Hepatic stellate cell (primary cell): ENCODE measurements at regions not wholly inside any gene's neighbourhood (a gene's known extent, or its start where the extent isn't known, plus 50 kb on each side); places are given as distances from the start of the nearest gene placed in this dataset.

ENCODE experiments used
- DNase-seq: peaks from one replicate; pipeline ENCODE4 v3.0.0; 2011; ENCODE audit warnings: low spot score

DNA sequence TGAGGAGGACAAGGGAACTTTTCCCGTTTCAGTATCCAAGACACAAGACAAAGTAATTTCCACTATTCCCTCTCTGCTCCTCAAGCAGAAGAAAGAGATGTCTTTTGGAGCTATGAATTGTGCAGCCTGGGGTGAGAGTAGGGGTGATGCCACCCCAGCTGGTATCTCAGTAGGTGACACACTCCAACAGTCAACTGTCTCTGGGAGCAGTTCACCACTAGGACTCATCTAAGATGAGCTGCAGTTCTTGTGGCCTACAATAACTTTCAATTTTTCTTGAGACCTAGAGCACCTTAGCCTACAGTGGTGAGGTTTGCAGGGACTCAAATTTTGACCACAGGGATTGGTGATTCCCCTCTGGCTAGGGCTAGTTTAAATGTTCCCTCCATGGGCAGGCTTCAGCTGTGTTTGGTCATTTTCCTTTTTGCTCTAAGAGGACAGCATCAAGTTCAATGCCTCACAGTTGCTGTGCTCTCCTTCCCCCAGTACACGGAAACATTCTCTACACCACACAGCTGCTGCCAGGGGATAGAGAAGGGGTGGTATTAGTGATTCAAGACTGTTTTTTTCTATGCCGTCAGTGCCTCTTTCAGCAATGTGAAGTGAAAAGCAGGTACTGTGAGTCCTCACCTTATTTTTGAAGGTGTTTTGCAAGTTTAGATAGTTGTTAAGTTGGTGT, 278.6 kb upstream of the RORB start:
- no peak for DNase-seq

DNA sequence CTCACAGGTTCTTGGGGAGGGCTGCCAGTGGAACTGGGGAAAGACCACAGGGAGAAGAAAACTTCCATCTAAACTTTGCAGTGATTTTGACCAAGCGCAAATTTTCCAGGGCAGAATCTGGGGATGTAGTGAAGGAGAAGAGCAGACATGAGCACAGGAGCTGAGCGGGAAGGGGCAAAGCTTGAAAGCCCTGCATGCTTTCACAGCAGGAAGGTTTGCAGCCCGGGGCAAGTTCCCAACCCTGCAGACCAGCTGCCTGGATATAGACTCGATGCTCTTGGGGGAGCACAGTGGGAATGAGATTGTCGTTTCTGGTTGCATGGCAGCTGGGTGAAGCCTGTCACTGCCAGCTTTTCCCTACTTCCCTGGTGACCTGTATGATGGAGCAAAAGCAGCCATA, 276.8 kb upstream of the RORB start:
- DNase-seq = no peak

DNA sequence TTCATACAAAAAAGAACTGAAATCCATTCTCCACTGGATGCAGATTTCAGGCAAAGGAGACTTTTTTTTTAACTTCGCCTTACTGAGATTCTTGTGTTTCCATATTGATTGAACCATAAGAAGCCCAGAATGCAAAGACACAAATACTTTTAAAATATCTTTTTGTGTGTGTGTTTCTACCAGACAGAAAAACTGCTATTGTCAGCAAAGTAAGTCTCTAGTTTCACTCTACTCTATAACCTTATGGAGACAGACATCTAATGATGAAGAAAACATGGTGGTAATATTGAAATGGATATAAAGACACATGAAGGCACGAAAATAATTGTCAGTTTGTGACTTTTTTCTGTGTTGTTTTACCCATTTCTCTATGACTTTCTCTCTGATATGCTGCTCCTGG, 260.3 kb upstream of the RORB start:
- DNase-seq = no peak

DNA sequence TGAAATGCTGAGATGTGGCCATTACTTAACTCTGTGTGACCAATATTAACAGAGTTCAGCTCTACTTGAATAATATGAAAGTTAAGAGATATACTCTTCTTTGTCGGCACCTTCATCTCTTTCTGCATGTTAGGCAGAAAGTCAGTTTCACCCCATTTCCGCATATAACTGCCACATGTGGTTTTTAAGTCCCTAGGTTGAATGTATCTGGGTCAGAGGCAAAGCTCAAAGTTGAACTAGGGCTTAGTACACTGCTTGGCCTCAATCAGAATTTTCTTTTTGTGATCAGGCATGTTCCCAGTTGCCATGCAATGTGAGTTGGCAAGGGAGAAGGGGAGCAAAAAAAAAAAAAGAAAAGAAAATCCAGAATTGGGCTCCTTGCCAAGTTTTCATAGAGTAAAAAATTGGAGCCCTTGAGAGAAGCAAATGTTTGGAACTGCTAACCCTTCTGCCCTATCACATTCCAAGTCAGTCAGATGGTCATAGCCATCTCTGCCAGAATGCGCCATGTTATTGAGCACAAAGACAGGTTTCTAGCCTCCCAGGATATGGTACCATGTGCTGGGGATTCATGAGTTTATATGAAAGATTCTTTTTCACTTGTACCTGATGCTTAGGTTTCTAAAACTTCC, 251.2 kb upstream of the RORB start:
- DNase-seq = no peak

DNA sequence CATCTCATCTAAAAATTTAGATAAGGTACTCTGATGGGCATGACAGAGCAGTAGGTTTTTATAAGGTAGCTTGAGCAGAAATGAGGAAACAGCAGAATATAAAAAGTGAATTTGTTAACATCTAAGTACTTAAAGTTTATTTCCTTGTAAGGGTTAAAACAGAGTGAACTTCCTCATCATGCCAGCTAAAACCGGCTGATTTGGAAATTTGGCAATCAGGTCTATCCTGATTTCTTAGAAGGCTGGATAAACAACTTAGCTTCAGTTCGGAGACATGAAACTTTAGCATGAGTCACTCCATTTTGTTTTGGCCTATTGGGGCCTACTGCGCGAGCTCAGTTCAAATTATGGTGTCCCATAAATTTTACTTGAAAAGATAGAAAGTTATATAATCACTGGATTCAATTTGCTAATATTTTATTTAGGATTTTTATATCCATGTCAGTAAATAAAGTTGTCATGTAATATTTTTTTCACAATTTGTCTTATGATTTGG, 241.6 kb upstream of the RORB start:
- no peak for DNase-seq

DNA sequence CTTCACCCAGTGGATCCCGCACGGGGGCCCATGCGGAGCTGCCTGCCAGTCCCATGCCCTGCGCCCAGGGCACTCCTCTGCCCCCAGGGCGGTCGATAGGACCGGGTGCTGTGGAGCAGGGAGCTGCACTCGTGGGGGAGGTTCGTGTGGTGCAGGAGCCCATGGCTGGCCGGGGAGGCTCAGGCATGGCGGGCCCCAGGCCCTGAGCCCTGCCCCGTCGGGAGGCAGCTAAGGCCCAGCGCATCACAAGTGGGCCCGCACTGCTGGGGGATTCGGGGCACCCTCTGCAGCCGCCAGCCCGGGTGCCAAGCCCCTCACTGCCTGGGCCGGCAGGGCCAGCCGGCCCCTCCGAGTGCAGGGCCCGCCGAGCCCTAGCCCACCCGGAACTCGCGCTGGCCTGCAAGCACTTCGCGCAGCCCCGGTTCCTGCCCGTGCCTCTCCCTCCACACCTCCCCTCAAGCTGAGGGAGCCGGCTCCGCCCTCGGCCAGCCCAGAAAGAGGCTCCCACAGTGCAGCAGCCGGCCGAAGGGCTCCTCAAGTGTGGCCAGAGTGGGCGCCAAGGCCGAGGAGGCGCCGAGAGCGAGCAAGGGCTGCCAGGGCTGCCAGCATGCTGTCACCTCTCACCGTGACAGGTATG, 221.1 kb upstream of the RORB start:
- DNase-seq = no peak

DNA sequence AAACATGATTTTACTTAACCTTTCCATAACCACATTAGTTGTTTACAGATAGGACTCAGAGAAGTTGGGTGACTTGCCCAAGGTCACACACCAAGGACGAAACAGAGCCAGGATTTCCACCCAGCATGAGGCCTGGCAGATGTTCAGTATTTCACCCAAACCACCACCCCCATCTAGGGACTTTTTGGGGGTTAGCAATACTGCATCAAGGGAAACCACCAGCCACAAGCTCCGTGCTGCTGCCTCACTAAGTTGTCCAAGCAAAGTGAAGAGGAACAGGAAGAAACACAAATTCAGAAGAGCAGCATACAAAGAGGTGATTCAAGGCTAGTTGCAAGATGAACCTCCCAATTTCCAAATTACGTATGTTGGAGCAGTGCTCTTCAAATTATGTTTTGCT, 219.6 kb upstream of the RORB start:
- DNase-seq = no peak

DNA sequence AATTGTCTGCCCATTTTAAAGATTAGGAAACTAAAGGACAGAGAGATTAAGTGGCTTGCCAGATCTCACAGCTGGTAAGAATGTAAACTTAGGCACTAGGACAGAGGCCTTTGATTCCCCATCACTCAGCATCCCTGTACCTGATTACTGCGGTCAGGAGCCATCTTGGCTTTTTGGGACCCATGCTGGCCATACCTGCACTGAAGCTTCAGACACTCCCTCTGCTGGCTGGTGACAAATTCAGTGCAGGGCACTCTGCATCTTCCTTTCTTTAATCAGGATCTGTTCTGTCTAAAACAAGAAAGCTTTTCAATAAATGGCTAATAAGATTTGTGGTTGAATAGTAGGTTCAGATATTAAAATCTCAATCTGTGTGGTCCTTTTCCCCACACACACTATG, 215.5 kb upstream of the RORB start:
- no peak for DNase-seq

DNA sequence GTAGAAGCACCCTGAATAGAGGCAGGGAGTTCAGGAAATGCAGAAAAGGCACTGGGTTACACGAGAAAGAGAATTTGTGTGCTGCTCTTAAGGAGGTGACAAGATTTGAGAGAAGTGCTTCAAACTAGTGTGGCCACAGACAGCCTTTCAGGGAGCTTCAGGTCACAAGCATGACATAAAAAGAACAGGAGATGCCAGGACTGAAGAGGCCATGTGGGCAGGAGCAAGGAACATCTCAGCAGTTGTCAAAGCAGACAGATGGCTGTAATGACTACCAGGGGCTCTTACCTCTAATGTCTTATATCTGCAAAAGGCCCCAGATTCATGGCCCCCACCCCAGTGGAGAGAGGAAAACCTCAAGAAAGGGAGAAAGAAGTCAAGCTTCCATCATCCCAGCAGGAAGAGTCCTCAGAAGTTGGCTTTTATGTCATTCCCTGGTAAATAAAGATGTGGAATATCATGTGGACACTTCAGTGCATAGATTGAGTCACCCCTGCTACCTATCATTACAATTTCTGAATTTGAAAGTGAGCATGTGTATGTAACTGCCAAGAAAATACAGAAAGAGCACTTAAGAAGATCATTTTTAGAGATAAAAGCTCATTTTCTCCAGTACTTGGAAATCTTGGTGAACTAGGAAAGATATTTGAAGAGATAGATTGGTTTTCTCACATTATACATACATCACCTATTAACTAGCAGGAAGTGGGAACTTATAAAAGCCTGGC, 214.4 kb upstream of the RORB start:
- DNase-seq = no peak

DNA sequence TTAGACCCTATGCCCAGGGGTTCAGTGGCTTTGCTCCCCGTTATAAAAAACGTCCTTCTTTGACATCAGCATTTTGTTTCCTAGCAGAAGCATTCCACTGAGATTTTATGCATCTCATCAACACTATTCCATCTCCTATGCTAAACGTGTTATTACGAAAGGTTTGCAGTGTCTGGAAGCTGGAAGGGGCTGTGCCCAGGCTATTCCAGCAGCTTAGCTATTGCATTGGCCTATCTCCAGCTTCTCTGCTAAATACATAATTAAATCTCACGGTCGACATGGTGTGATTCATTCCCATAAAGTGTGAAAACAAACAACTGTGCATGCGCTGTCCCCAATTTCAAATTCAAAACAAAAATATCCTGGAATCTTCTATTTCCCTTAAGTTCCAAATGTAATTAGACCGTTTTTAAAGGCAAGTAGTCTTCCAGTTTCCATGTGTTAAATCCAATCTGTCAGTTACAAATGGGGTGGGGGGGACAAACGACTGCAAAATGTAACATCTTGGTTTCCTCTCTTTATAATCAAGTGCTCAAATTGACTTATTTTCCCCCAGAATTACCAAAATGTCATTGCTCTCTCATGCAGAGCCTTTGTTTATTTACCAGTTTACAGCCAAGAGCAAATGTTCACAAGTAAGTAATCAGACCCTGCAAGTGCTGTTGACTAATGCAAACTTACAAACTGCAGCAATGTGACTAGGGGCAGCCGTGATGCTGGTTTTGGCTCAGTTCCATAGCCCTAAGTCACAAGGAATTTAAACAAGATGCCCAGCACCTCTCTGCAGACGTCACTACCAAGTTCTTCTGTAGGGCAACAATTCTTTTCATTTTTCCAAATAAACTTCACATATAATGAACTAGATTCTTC, 212.3 kb upstream of the RORB start:
- no peak for DNase-seq

DNA sequence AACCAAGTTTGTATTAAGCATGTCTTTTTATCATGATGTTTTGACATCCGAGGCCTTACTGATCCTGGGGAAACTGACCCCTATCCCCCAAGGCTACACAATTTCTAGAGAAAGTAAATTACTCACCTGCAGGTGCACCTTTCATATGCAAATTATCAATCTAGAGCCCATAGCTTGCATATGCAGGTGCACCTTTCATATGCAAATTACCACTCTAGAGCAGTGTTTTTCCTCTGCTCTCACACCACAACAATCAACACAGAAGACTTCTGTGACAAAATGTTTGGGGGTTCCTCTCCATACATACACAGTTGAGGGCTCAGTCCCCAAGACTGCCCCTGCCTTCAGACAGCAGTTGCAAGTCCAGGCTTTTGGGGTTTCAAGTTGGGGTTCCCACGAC, 203.7 kb upstream of the RORB start:
- DNase-seq = no peak

DNA sequence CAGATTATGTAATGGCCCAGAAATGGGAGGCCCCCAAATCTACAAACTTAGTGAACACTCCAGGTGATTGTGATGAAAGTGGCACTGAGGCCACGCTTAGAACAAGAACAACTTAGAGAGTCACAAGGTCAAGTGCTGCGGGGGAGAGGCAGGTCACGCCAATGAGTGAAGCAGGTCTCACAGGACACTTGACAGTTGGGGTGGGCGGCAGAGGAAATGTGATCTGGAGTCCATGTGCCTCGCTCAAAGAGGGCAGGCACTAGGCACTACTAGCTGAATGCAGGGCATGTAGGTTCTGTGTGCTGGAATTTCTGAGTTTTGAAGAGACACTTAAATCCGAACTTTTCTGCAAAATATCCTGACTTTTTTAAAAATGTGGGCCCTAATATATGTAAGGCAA, 193.2 kb upstream of the RORB start:
- no peak for DNase-seq

DNA sequence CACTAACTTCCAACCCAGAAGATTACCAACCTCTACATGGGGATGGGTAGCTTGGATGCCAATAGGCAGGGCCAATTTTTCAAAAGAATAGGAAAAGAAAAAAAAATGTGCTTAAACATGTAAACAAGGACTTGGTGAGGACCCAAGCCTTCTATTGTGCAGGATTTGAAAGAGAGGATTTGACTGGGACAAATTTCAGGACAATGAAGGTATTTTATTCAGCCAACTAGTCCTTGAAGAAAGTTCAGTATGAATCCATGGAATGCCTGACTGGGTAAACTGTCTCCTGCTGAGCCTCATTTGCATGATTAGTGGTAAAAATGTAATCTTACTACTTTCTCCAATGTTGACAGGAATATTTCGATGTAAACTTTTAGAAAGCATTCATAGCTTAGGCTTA, 192.5 kb upstream of the RORB start:
- DNase-seq = no peak

DNA sequence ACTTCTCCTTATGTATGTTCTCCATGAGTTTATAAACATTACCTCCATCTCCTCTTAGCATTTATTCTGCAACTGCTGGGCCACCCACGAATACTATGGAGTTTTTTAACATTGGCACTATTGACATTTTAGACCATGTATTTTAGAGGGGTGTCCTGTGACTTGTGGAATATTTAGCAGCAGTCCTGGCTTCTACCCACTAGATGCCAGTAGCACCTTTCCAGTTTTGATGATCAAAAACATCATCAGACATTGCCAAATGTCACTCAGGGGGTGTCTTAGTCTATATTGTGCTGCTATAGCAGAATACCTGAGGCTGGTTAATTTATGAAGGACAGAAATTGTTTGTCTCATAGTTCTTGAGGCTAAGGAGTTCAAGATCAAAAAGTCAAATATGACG, 187.5 kb upstream of the RORB start:
- no peak for DNase-seq

DNA sequence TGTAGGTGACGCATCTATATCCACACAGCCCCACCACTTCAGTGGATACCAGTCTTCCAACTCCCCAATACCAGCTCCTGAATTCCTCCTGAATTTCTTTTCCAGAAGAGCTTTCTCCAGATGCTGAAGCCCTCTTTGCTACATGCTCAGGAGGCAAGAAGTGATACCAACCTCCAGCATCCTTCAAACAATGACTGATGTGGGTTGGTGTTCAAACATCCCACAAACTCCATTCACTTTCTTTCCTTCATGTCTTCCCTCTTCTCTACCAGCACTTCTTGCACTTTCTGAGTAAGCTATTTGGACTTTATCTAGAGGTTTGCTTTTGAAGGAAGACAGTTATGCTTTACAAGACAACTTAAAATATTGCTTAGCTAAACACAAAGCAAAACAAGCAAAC, 179.9 kb upstream of the RORB start:
- DNase-seq = no peak

DNA sequence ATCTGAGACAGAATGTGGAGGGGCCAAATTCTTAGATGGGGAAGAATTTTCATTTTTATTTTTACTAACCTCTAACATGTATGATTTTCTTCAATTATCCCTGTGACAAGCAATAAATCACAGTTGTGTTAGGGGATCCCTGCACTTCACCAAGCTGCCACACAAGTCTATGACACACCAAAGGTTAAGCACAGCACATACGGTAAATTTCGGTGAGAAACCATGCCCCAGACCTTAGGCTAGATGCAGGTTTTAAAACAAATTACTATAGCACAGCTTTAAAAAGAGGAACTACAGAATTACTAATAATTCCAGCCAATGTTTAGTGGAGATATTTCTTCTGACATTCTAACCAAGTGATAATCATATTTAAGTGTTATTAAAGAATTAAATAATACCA, 175.7 kb upstream of the RORB start:
- DNase-seq = no peak

DNA sequence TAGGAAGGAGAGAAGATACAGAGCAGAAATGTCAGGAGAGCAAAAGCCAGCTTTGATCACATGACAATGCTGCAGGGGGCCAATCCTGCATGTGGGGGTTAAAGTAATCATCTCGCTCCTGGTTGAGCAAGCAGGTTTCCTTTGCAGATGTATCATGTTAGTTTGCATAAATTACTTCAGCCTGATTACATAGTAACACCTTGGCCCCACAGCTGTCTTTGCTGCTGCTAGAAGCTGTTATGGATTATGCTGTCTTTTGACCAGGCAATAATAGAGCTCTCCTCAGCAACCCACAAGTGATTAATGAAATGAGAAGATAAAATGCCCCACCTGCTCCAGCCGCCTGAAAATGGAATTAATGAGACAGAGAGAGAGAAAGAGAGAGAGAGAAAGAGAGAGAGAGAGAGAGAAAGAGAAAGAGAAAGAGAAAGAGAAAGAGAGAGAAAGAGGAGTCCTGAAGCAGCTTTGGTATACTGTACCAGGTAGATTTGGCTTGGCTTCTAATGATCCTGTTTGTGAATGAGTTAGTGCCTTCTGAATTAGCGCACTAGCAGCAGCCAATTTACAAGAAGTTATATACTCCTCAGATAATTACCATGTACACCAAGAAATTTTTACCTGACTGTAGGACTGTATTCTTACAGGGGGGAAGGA, 174.3 kb upstream of the RORB start:
- no peak for DNase-seq

DNA sequence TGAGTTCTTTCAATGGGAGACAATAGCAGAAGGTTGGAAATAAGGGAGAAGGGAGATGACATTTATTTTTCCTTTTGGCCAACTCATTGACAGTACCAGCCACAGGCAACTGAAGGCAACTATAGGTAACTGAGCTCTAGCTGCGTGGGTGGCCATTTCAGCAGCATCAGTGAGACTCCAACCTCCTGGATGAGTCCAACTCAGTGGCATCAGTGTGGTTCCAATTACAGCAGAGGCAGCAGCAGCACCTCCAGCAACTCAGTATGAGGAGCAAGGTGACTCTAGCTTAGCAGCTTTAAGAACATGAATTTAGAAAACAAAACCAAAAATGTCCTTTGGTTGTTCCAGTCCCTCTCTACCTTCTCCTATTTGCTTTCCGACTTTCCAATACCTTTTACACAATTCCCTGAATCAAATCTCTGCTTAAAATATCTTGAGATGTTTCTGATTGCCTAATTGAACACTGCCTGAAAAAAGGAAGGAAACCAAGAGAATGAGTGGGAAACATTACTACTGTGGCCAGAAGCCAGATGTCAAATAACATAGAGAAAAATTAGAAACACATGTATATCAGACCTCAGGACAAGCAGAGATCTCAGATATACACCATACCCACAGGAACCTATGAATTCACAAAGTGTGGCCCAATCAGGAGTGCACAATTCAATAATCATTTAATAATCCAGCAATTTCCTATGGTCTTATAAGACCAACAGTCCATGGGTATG, 166.5 kb upstream of the RORB start:
- DNase-seq = no peak

DNA sequence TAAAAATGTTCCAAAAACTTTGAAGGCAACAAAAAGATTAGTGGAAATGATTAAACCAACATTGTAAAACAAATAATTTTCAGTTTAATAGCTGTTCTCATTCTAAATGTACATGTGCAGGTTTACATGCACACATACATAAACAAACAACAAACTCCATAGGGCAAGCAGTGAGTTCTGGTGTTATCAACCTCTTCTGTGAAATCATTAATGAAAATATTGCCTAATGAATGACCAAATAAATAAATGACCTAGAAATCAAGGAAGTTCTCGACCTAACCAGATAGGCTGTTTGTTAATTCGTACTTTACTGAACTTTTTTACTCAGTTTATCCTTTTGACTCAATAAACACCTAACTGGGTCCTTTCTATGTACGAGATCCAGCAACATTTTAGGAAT, 165.5 kb upstream of the RORB start:
- DNase-seq = no peak

DNA sequence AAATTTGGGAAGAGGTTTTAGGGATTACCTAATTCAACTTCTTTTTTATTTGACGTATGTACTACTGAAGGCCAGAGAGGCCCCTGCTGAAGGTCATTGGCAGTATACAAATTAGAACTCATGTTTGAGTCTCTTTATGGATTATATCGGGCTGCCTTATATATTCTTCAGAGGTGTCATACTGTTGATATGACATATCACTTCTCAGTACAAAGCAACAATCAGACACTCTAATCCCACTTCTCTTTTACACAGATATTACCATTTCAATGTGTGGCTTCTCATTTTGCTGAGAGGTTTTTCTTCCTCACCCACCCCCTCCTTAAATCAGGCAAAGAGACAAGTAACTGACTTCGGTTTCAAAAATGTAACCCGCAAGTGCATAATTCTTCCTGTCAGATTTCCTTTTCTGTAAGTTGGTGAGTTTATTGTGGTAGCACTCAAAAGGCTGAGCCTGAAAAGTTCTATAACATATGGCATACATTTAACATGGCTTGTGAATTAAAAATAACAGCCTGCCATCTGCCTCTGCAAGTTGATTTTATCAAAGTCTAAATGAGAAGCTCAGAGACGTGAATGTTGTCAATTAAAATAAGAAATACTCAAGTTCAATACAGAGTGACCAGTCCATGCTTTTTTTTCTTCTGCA, 163.6 kb upstream of the RORB start:
- DNase-seq = no peak
